Ascending aorta (tissue), 2 donors: ENCODE measurements at regions not wholly inside any gene's neighbourhood (a gene's known extent, or its start where the extent isn't known, plus 50 kb on each side); places are given as distances from the start of the nearest gene placed in this dataset.

Experiments
- DNase-seq, 2 donors: peaks; one replicate each; pipeline ENCODE4 v3.0.0-alpha.2; 2019; ENCODE audit warnings: low spot score in 2 of 2
- H3K27ac ChIP-seq, 2 donors: fragments of 200-600 bp; sonication (generic); one replicate each; pipeline ENCODE4 v1.5.1; 2016 to 2017; ENCODE audit warnings: mild to moderate bottlenecking in 1 of 2
- H3K27me3 ChIP-seq: fragments of 200-600 bp; sonication (generic); one replicate; pipeline ENCODE4 v1.5.1; 2017
- H3K36me3 ChIP-seq, 2 donors: fragments of 200-600 bp; sonication (generic); one replicate each; pipeline ENCODE4 v1.5.1; 2016
- H3K4me1 ChIP-seq, 2 donors: fragments of 200-600 bp; sonication (generic); one replicate each; pipeline ENCODE4 v1.5.1; 2016 to 2017; ENCODE audit warnings: mild to moderate bottlenecking in 1 of 2
- H3K4me3 ChIP-seq, 2 donors: fragments of 200-600 bp; sonication (generic); one replicate each; pipeline ENCODE4 v1.5.1; 2016 to 2017; ENCODE audit warnings: mild to moderate bottlenecking in 1 of 2
- H3K9me3 ChIP-seq, 2 donors: fragments of 200-600 bp; sonication (generic); one replicate each; pipeline ENCODE4 v1.5.1; 2016
- CTCF ChIP-seq, 3 experiments: fragments of 200-600 bp in 2 of 3; fragments of 450-650 bp in 1 of 3; sonication (generic) in 2 of 3; IDR thresholded peaks; one replicate each; pipeline ENCODE4 v1.5.1; 2016 to 2019; ENCODE audit warnings: antibody characterized with exemption in 3 of 3, mild to moderate bottlenecking in 1 of 3, moderate library complexity in 1 of 3
- intact Hi-C: fragments of 100-400 bp; cut with DNase I; formaldehyde crosslinking; loops from one replicate; pipeline ENCODE4 v1.15.1; 2023

GRCh38 chr3:182276512-182276911 is 516.8 kb upstream of the ATP11B start:
- no peak for DNase-seq
- H3K9me3 ChIP-seq, result no peaks in the 10 kb centered on the region
- no peaks in the 10 kb centered on the region for H3K36me3 ChIP-seq
- H3K27me3 ChIP-seq, result no peaks in the 10 kb centered on the region
- no peak overlapping the region for H3K4me3 ChIP-seq
- no peak overlapping the region for H3K27ac ChIP-seq
- intact Hi-C loops, result no loop called here
- H3K4me1 ChIP-seq, result no peaks in the 10 kb centered on the region
- TF ChIP-seq CTCF (IDR thresholded peaks at IDR 0.05), result no peak

GRCh38 chr3:182284793-182285192 is 508.5 kb upstream of the ATP11B start:
- H3K9me3 ChIP-seq, result no peaks in the 10 kb centered on the region
- no peak overlapping the region for H3K27ac ChIP-seq
- TF ChIP-seq CTCF (IDR thresholded peaks at IDR 0.05), result no peak
- no peaks in the 10 kb centered on the region for H3K36me3 ChIP-seq
- no peak overlapping the region for H3K4me3 ChIP-seq
- H3K27me3 ChIP-seq, result no peaks in the 10 kb centered on the region
- no peaks in the 10 kb centered on the region for H3K4me1 ChIP-seq
- no peak for DNase-seq
- intact Hi-C loops, result no loop called here

GRCh38 chr3:182292591-182292990 is 500.7 kb upstream of the ATP11B start:
- intact Hi-C loops, result no loop called here
- no peak for TF ChIP-seq CTCF (IDR thresholded peaks at IDR 0.05)
- Histone ChIP-seq H3K4me3 (no peak overlapping the region), H3K27me3 (no peaks in the 10 kb centered on the region), H3K9me3 (no peaks in the 10 kb centered on the region), H3K4me1 (no peaks in the 10 kb centered on the region), H3K36me3 (no peaks in the 10 kb centered on the region), H3K27ac (no peak overlapping the region)
- DNase-seq, result no peak

GRCh38 chr3:182294256-182294655 is 499.0 kb upstream of the ATP11B start:
- H3K36me3 ChIP-seq, result no peaks in the 10 kb centered on the region
- no peaks in the 10 kb centered on the region for H3K27me3 ChIP-seq
- H3K9me3 ChIP-seq, result no peaks in the 10 kb centered on the region
- intact Hi-C loops, result no loop called here
- no peaks in the 10 kb centered on the region for H3K4me1 ChIP-seq
- no peak overlapping the region for H3K27ac ChIP-seq
- TF ChIP-seq CTCF (IDR thresholded peaks at IDR 0.05), result no peak
- DNase-seq, result no peak
- H3K4me3 ChIP-seq, result no peak overlapping the region

GRCh38 chr3:182294696-182295095 is 498.6 kb upstream of the ATP11B start:
- intact Hi-C loops, result no loop called here
- Histone ChIP-seq H3K36me3 (no peaks in the 10 kb centered on the region), H3K9me3 (no peaks in the 10 kb centered on the region), H3K4me3 (no peak overlapping the region), H3K4me1 (no peaks in the 10 kb centered on the region), H3K27ac (no peak overlapping the region), H3K27me3 (no peaks in the 10 kb centered on the region)
- DNase-seq, result no peak
- no peak for TF ChIP-seq CTCF (IDR thresholded peaks at IDR 0.05)

- no peaks in the 10 kb centered on the region for H3K27me3 ChIP-seq
- H3K36me3 ChIP-seq, result no peaks in the 10 kb centered on the region
- intact Hi-C loops, result no loop called here
- no peak overlapping the region for H3K4me3 ChIP-seq
- no peaks in the 10 kb centered on the region for H3K4me1 ChIP-seq
- H3K27ac ChIP-seq, result no peak overlapping the region
- no peak for TF ChIP-seq CTCF (IDR thresholded peaks at IDR 0.05)
- no peaks in the 10 kb centered on the region for H3K9me3 ChIP-seq
- DNase-seq, result no peak
Measured at GRCh38 chr3:182300266-182300665, 493.0 kb upstream of the ATP11B start.
